ENCODE measurements at regions not wholly inside any gene's neighbourhood (a gene's known extent, or its start where the extent isn't known, plus 50 kb on each side); places are given as distances from the start of the nearest gene placed in this dataset.

- no peak for TF ChIP-seq CTCF (IDR thresholded peaks at IDR 0.05)
- TF ChIP-seq POLR2A (IDR thresholded peaks at IDR 0.05) = no peak
- no peak for TF ChIP-seq POLR2AphosphoS5 (IDR thresholded peaks at IDR 0.05)
These were observed 1098.0 kb upstream of the ZEB2 start for GRCh38 chr2:145617906-145618305.

Data from sigmoid colon (tissue), 4 donors.